DMS53 treated with DMSO at 0.1 percent for 48 hours (cell line): ENCODE measurements at regions not wholly inside any gene's neighbourhood (a gene's known extent, or its start where the extent isn't known, plus 50 kb on each side); places are given as distances from the start of the nearest gene placed in this dataset.
"Not testable (repeated sequence)": the region's sequence is repeated elsewhere in the genome, so short reads cannot be mapped to it uniquely, and the experiment has no call there.

Experiments used
- DNase-seq: peaks from one replicate; lab custom pipeline; 2025; ENCODE audit not compliant: unreplicated experiment; lab: John Stamatoyannopoulos, UW

DNA sequence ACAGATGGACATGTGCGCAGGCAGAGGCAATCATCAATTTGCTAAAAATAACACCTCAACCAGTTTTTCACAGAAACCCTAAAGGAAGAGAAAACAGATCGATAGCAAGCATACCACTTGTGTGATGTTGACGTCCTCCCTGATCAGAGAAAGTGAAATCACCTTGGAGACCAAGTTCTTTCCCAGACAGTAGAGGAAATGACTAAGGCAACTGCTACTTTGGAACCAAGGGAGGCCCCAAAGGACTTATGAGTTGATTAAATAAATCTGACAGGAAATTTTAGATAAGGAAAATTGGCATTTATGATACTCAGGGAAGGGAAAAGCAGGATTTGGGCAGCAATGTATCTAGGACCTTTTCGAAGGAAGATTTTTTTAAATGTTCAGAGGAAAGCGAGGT, 267.1 kb upstream of the ASIC2 start:
- DNase-seq = no peak

GRCh38 chr17:33560871-33561270, 267.8 kb upstream of the ASIC2 start:
- no peak for DNase-seq

DNA sequence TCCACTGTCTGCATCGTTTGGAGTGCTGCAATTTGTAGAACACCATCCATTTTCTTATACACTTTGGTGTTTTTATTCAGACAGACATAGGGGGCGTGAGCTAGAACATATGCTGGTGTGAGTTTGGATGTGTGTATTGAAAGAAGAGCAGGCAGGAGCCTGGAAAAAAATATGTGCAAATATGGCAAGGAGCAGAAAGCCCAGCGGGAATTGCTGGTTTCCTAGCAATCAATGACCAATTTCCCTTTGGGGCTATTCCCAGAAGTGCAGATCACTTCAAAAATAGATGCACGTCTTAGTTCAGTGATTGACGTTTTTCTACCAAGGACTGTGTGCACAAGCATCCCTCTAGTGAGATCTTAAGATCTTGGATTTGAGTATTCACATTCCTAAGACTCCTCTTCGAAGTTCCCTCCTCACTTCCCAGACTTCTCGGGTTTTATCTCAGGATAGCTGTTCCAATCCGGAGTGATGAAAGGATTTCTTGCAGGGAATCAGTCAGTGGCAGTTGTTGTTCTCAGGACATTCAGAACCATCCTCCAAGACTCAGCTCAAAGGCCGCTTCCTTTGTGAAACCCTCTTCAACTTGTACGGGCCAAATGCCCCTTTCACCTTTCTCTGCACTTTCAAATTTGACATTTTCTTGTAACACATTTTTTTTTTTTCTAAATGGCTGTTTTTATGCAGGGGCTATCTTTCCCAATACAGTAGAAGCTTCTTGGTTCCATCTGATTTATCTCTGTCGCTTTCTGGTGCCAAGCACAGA, 268.7 kb upstream of the ASIC2 start:
- no peak for DNase-seq

- no peak for DNase-seq
These were observed 269.7 kb upstream of the ASIC2 start for GRCh38 chr17:33562792-33563191.

DNA sequence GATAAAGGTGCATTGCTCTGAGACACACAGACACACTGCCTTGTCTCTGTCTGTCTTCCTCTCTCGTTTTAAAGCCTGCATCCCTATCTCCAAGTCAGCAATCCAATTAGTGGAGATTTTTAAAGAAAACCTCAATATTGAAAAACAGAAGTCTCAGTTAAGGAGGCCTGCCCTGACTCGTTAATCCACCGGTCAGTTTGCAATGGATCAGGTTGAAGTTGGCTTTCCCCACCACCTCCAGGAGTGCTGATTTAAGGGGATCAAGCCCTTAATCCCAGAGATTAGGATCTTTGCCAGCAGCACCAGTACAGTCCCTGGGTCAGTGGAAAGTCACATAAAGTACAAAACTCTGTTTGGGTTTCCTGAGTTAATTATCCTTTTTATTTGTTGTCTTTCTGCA, 271.1 kb upstream of the ASIC2 start:
- no peak for DNase-seq

- no peak for DNase-seq
These were observed 274.1 kb upstream of the ASIC2 start for GRCh38 chr17:33567223-33567622.

- DNase-seq = no peak
These were observed 279.5 kb upstream of the ASIC2 start for GRCh38 chr17:33572615-33573014.

DNA sequence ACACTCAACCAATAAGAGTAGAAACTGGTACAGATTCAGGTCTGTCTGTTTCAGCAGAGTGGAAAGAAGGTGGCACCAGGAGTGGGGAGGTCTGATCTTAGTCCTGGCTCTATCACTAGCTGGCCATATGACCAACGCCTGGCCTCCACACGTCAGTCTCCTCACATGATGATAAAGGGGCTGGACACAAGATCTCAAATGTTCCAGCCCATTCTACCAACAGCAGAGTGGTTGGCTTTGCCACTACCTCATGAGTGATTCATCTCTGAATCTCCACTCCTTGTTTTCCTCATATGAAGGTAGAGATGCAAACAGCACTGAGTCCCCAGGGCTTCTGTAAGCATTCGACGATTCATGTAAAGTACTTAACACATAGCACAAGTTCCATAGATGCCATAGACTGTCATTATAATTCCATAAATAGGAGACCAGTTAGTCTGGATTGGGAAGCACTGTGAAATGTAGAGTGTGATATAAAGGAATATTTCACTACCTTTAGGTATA, 281.9 kb upstream of the ASIC2 start:
- no peak for DNase-seq

GRCh38 chr17:33579740-33580139, 286.6 kb upstream of the ASIC2 start:
- DNase-seq = not testable (repeated sequence)

GRCh38 chr17:33580215-33580614, 287.1 kb upstream of the ASIC2 start:
- no peak for DNase-seq

DNA sequence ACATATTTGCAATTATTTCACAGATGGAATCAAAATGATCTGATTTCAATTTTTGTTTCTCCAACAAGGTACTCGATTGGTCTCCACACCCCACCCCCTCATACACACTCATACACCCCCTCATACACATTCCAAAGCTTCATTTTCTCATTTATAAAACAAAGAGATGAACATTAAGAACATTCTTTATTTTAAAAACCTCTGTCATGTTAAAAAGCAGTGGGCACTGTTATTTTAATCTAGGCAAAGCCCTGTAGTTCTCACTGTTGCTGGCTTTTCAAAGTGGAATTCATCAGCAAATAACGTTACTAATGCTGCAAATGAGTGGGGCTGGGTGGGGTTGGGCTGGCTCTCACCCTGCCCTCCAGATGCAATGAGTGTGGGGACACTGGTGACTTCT, 289.6 kb upstream of the ASIC2 start:
- DNase-seq = no peak

- no peak for DNase-seq
These were observed 290.7 kb upstream of the ASIC2 start for GRCh38 chr17:33583518-33584417.

DNA sequence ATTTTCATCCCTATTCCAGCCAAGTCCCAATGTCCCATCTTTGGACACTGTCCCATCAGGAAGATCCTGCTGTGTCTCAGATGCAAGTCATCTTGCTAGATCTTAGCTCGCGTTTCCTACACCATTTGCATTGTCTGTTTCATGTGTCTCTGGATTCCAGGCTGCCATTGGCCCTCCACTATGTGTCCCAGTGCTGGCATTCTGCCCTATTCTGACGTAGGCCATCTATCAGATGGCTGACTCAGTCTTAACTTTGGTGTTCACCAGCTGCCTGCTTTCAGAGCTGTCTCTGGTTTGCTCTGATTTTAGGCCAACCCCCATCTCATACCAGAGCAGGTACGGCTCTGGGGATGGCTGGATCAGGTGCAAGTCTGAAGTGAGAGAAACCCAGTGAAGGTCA, 300.9 kb upstream of the ASIC2 start:
- no peak for DNase-seq

DNA sequence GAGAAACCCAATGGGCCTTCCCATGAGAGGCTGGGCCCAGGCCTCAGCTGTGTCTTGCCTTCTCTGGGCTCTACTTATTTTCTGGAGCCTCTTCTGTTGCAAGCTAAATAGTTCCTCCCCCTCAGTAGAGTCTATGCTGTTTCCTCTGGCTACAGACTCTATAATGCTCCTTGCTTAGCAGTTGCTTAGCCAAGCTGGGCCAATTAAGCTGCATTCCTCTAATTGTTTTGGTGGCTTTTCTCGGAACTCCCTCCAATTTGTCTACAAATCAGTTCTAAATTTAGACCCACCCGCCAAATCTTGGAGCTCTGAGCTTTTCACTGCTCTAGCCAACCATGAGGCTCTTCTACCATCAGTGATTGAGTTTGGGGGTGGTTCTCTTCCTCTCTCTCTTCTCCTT, 302.7 kb upstream of the ASIC2 start:
- no peak for DNase-seq

DNA sequence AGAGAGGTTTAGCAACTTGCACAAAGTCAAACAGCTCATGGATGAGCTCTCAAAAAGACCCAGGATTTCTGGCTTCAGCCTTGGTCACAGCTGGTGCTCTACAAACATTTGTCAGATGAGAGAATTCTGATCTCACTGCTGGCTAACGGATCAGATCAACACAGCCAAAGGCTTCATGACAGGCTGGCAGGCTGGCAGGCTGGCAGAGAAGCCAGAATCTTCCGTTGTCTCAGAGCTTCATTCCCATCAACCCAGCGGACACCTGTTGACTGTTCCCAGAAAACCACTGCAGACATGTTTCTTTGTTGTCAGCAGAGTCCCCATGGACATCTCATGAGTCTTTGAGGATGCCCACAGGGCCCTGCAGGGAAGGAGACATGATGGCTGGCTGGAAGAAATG, 303.8 kb upstream of the ASIC2 start:
- no peak for DNase-seq

- DNase-seq = no peak
These were observed 305.7 kb upstream of the ASIC2 start for GRCh38 chr17:33598797-33599196.

GRCh38 chr17:33602981-33603380, 309.9 kb upstream of the ASIC2 start:
- no peak for DNase-seq

- DNase-seq = no peak
These were observed 310.7 kb upstream of the ASIC2 start for GRCh38 chr17:33603789-33604188.

DNA sequence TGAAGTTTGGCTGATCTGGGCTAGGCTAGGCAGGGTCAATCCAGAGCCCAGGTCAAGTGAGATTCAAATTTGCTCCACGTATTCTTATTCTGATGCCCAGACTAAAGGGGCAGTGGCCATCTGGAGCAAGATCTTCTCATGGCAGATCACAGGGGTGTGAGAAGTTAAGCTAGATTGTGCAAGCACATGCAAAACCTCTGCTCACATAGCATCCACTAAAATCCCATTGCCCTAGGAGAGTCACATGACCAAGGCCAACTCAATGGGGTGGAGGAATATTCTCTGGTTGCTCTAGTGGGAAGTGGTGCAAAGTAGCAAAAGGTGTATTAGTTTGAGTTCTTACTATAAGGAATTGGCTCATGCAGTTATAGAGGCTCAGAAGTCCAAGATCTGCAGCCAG, 318.4 kb upstream of the ASIC2 start:
- DNase-seq = no peak

DNA sequence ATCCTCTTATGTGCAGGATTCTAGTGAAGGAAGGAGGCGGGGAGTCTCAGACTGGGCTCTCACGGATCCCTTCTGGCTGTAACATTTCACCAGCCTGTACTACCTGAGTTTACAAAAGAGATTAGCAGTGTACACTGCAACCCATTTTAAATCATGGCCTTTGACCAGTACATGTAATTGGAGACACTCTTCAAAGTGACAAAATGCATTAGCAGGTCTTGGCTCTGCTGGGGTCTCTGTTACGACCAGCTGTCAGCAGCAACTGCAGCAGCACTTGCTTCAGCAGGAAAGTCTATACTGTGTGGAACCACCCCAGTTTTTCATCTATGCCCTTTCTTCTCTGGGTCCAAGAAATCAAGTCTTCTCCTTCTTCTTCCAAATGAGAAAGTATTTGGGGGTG, 322.8 kb upstream of the ASIC2 start:
- DNase-seq = no peak

GRCh38 chr17:33623841-33624240, 330.7 kb upstream of the ASIC2 start:
- DNase-seq = no peak
